ENCODE measurements at regions not wholly inside any gene's neighbourhood (a gene's known extent, or its start where the extent isn't known, plus 50 kb on each side); places are given as distances from the start of the nearest gene placed in this dataset.
A peak's percentile ranks its signal among the peaks of the same experiment; 100 is the strongest.

DNA sequence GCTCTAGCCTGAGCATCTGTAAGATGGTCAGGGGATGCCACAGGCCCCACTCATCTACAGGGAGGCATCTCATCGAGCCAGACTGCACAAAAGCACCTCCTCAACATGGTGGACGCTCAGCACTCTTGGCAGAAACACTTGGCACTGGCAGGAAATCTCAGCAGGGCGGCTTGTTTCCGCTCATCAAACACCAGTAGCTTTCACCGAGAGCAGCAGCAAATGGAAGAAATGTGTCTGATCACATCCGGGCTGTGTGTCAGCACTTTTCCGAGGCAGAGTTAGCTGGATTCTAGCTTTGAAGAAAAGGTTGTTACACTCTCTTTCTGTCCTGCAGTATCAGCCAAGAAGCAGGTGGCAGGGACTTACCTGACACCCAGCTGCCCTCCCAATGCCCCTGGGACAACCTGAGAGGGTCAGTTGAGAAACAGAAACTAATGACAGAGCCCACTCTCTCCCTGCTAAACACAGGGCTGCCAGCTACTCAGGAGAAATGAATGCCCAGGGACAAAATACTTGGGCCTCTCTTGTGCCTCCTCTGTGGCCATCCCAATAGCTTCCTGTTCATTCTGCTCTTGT, 68.9 kb upstream of the FZD7 start:
- Histone ChIP-seq H2AFZ (ENCODE audit: low read depth, low read length) (peak overlapping the region; percentile 80), H3K27me3 (ENCODE audit: insufficient read depth, low read length) (no peaks in the 10 kb centered on the region), H3K79me2 (ENCODE audit: insufficient read depth, low read length) (no peaks in the 10 kb centered on the region), H4K20me1 (ENCODE audit: insufficient read depth, low read length) (no peaks in the 10 kb centered on the region), H3K9me3 (ENCODE audit: insufficient read depth, low read depth, low read length) (no peaks in the 10 kb centered on the region), H3K9ac (ENCODE audit: low read length) (no peak overlapping the region), H3K4me2 (ENCODE audit: low read length) (peak overlapping the region; percentile 64), H3K4me1 (ENCODE audit: insufficient read depth, low read length) (no peaks in the 10 kb centered on the region), H3K36me3 (ENCODE audit: insufficient read depth, low read length) (no peaks in the 10 kb centered on the region), H3K27ac (ENCODE audit: low read depth, low read length) (no peak overlapping the region), H3K4me3 (ENCODE audit: insufficient read depth, low read depth, low read length) (no peak overlapping the region)
- TF ChIP-seq, protein P1, sequence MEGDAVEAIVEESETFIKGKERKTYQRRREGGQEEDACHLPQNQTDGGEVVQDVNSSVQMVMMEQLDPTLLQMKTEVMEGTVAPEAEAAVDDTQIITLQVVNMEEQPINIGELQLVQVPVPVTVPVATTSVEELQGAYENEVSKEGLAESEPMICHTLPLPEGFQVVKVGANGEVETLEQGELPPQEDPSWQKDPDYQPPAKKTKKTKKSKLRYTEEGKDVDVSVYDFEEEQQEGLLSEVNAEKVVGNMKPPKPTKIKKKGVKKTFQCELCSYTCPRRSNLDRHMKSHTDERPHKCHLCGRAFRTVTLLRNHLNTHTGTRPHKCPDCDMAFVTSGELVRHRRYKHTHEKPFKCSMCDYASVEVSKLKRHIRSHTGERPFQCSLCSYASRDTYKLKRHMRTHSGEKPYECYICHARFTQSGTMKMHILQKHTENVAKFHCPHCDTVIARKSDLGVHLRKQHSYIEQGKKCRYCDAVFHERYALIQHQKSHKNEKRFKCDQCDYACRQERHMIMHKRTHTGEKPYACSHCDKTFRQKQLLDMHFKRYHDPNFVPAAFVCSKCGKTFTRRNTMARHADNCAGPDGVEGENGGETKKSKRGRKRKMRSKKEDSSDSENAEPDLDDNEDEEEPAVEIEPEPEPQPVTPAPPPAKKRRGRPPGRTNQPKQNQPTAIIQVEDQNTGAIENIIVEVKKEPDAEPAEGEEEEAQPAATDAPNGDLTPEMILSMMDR (IDR thresholded peaks at IDR 0.05; ENCODE audit: insufficient read depth, low read depth, low read length): no peak
- no peak for TF ChIP-seq EZH2 (IDR thresholded peaks at IDR 0.05; ENCODE audit: insufficient read depth, low read length)
- no peak overlapping the region for H3K27ac Mint-ChIP-seq (ENCODE audit: unreplicated experiment)
- H3K9me3 Mint-ChIP-seq (ENCODE audit: unreplicated experiment): no peaks in the 10 kb centered on the region
- H3K27me3 Mint-ChIP-seq (ENCODE audit: low read depth, unreplicated experiment): peaks cover 5% of the 10 kb centered on the region
- no peak overlapping the region for H3K4me3 Mint-ChIP-seq (ENCODE audit: unreplicated experiment)
- FAIRE-seq (no peak), DNase-seq (ENCODE audit: low read depth) (peak; percentile 45)
- H3K36me3 Mint-ChIP-seq (ENCODE audit: low read depth, unreplicated experiment): no peaks in the 10 kb centered on the region
- peaks cover 6% of the 10 kb centered on the region for H3K4me1 Mint-ChIP-seq (ENCODE audit: low read depth, unreplicated experiment)

DNA sequence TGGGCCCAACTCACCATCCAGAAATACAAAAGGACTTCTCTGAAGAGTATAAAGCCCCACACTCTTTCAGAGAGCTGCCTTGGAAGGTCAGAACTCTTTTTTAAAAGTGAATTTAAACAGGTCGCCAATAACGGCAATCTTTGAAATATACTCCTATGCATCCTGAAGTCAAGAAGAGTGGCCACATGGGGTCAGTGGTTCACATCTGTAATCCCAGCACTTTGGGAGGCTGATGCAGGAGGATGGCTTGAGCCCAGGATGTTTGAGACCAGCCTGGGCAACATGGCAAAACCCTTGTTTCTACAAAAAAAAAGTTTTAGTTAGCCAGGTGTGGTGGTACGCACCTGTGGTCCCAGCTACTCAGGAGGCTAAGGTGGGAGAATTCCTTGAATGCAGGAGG, 68.1 kb upstream of the FZD7 start:
- Histone ChIP-seq H2AFZ (ENCODE audit: low read depth, low read length) (no peak overlapping the region), H4K20me1 (ENCODE audit: insufficient read depth, low read length) (no peaks in the 10 kb centered on the region), H3K27ac (ENCODE audit: low read depth, low read length) (no peak overlapping the region), H3K79me2 (ENCODE audit: insufficient read depth, low read length) (no peaks in the 10 kb centered on the region), H3K9me3 (ENCODE audit: insufficient read depth, low read depth, low read length) (no peaks in the 10 kb centered on the region), H3K27me3 (ENCODE audit: insufficient read depth, low read length) (no peaks in the 10 kb centered on the region), H3K9ac (ENCODE audit: low read length) (no peak overlapping the region), H3K4me1 (ENCODE audit: insufficient read depth, low read length) (peaks cover 3% of the 10 kb centered on the region), H3K4me2 (ENCODE audit: low read length) (no peak overlapping the region), H3K4me3 (ENCODE audit: insufficient read depth, low read depth, low read length) (no peak overlapping the region), H3K36me3 (ENCODE audit: insufficient read depth, low read length) (no peaks in the 10 kb centered on the region)
- Mint-ChIP-seq H3K27ac (ENCODE audit: unreplicated experiment) (no peak overlapping the region), H3K27me3 (ENCODE audit: low read depth, unreplicated experiment) (peaks cover 5% of the 10 kb centered on the region), H3K36me3 (ENCODE audit: low read depth, unreplicated experiment) (no peaks in the 10 kb centered on the region), H3K9me3 (ENCODE audit: unreplicated experiment) (peaks cover under 1% of the 10 kb centered on the region), H3K4me3 (ENCODE audit: unreplicated experiment) (no peak overlapping the region), H3K4me1 (ENCODE audit: low read depth, unreplicated experiment) (peaks cover 11% of the 10 kb centered on the region)
- DNase-seq (ENCODE audit: low read depth) (no peak), FAIRE-seq (no peak)
- TF ChIP-seq, protein P1 (IDR thresholded peaks at IDR 0.05; ENCODE audit: insufficient read depth, low read depth, low read length): no peak
- TF ChIP-seq EZH2 (IDR thresholded peaks at IDR 0.05; ENCODE audit: insufficient read depth, low read length): no peak

DNA sequence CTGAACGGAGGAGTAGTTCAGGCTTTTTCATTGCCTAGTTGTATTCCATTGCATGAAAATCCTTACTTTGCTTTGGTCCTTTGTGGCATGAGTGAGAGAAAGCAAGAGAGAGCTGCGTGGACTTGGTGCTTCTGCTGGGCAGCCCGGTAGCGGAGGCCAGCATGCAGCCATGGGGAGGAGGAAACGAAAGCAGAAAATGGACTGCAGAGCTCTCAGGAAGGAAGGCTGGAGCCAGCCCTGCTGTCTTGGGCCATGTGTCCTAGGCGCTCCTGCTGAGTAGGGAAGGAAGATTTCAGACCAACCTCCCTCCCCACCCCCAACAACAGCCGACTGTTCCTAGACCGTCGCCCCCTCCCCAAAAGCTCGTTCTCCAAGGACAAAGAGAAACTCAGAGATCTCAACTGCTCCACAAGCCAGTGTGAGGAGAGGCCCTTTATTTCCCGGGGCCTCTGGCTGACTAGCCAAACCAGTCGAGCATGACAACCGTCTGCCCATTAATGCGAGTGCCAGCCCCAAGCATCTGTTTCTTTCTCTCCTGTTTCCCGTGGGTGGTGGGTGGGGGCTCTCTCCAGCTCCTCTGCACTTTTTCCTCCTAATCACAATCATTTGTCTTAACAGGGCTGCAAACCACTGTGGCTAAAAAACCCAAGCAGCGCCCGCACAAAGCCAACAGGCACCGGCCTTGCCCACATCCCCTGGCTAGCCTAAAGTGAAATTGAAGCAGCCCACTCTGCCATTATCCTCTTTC, 66.8 kb upstream of the FZD7 start:
- H3K27ac Mint-ChIP-seq (ENCODE audit: unreplicated experiment): no peak overlapping the region
- Histone ChIP-seq H3K9me3 (ENCODE audit: insufficient read depth, low read depth, low read length) (no peaks in the 10 kb centered on the region), H3K4me1 (ENCODE audit: insufficient read depth, low read length) (peaks cover 8% of the 10 kb centered on the region), H2AFZ (ENCODE audit: low read depth, low read length) (peak overlapping the region; percentile 1), H3K9ac (ENCODE audit: low read length) (no peak overlapping the region), H3K36me3 (ENCODE audit: insufficient read depth, low read length) (no peaks in the 10 kb centered on the region), H3K27ac (ENCODE audit: low read depth, low read length) (no peak overlapping the region), H3K79me2 (ENCODE audit: insufficient read depth, low read length) (no peaks in the 10 kb centered on the region), H3K4me3 (ENCODE audit: insufficient read depth, low read depth, low read length) (no peak overlapping the region), H3K4me2 (ENCODE audit: low read length) (no peak overlapping the region), H4K20me1 (ENCODE audit: insufficient read depth, low read length) (no peaks in the 10 kb centered on the region), H3K27me3 (ENCODE audit: insufficient read depth, low read length) (no peaks in the 10 kb centered on the region)
- TF ChIP-seq, protein P1 (IDR thresholded peaks at IDR 0.05; ENCODE audit: insufficient read depth, low read depth, low read length): no peak
- no peak for TF ChIP-seq EZH2 (IDR thresholded peaks at IDR 0.05; ENCODE audit: insufficient read depth, low read length)
- no peak overlapping the region for H3K4me3 Mint-ChIP-seq (ENCODE audit: unreplicated experiment)
- FAIRE-seq (no peak), DNase-seq (ENCODE audit: low read depth) (no peak)
- H3K4me1 Mint-ChIP-seq (ENCODE audit: low read depth, unreplicated experiment): peaks cover 17% of the 10 kb centered on the region
- no peaks in the 10 kb centered on the region for H3K36me3 Mint-ChIP-seq (ENCODE audit: low read depth, unreplicated experiment)
- H3K9me3 Mint-ChIP-seq (ENCODE audit: unreplicated experiment): peaks cover 3% of the 10 kb centered on the region
- peaks cover 3% of the 10 kb centered on the region for H3K27me3 Mint-ChIP-seq (ENCODE audit: low read depth, unreplicated experiment)

All from astrocyte (in vitro differentiated cells and primary cell).